GM23338 (cell line): ENCODE measurements at regions not wholly inside any gene's neighbourhood (a gene's known extent, or its start where the extent isn't known, plus 50 kb on each side); places are given as distances from the start of the nearest gene placed in this dataset.

Source experiments
- CREB1 ChIP-seq: fragments of 250-450 bp; sonication (Bioruptor Pico); IDR thresholded peaks from 2 replicates; pipeline ENCODE4 v1.5.0; 2020; ENCODE audit warnings: low read depth, mild to moderate bottlenecking, moderate library complexity
- CTCF ChIP-seq, 2 experiments: fragments of 200-600 bp in 1 of 2; sonication (generic) in 1 of 2; conservative IDR thresholded peaks; 2 replicates each; pipeline versions ENCODE4 v1.5.1 to v1.6.1; 2016 to 2017; ENCODE audit warnings: antibody characterized with exemption in 2 of 2, low read depth in 2 of 2, mild to moderate bottlenecking in 2 of 2, moderate library complexity in 1 of 2
- ETS1 ChIP-seq: IDR thresholded peaks from 2 replicates; pipeline ENCODE4 v1.6.1; 2016; ENCODE audit warnings: antibody characterized with exemption
- EZH2 ChIP-seq: fragments of 200-600 bp; sonication (generic); IDR thresholded peaks from one replicate; pipeline ENCODE4 v1.8.0; 2017; ENCODE audit warnings: antibody characterized with exemption, mild to moderate bottlenecking, low read depth; ENCODE audit not compliant: unreplicated experiment
- EZH2phosphoT487 ChIP-seq: fragments of 200-600 bp; sonication (generic); IDR thresholded peaks from one replicate; pipeline ENCODE4 v1.8.1; 2018; ENCODE audit warnings: antibody characterized with exemption; ENCODE audit not compliant: unreplicated experiment
- JUNB ChIP-seq: IDR thresholded peaks from one replicate; pipeline ENCODE4 v1.6.1; 2016; ENCODE audit warnings: antibody characterized with exemption; ENCODE audit not compliant: unreplicated experiment
- POLR2AphosphoS5 ChIP-seq: IDR thresholded peaks from 2 replicates; pipeline ENCODE4 v1.6.1; 2016; ENCODE audit warnings: antibody characterized with exemption, low read depth
- REST ChIP-seq: IDR thresholded peaks from one replicate; pipeline ENCODE4 v1.6.1; 2018; ENCODE audit warnings: antibody characterized with exemption; ENCODE audit not compliant: unreplicated experiment

GRCh38 chr7:113408999-113409398 is 290.6 kb upstream of the SMIM30 start:
- TF ChIP-seq CTCF (conservative IDR thresholded peaks at IDR 0.05; ENCODE audit: low read depth in 2 of 2) = no peak
- no peak for TF ChIP-seq POLR2AphosphoS5
- no peak for TF ChIP-seq EZH2phosphoT487
- TF ChIP-seq ETS1 = no peak
- no peak for TF ChIP-seq EZH2
- TF ChIP-seq CREB1 = no peak
- no peak for TF ChIP-seq REST
- no peak for TF ChIP-seq JUNB
